HepG2 (cell line): ENCODE measurements at regions not wholly inside any gene's neighbourhood (a gene's known extent, or its start where the extent isn't known, plus 50 kb on each side); places are given as distances from the start of the nearest gene placed in this dataset.

Experiments
- ATAC-seq: fragments of 200-7000 bp; cut with Tn5 transposase; 3 replicates; pipeline ENCODE4 v1.9.1; 2020; ENCODE audit warnings: mild to moderate bottlenecking, moderate library complexity
- BruUV-seq: library from RNA; stranded (reverse); fragments of 400-500 nt; replicated peaks from 2 replicates; lab custom pipeline; 2021; lab: Mats Ljungman, UMichigan
- CTCF ChIA-PET: fragments of 300-600 bp; formaldehyde crosslinking; extraction: SDS; loops from one replicate; lab custom pipeline; 2021; ENCODE audit warnings: low total read pairs, inconsistent platforms, low intra/inter-chr PET ratio; lab: Yijun Ruan, JAX
- POLR2A ChIA-PET: fragments of 350-600 bp; sonication (Branson Sonifier 250); formaldehyde crosslinking; loops from one replicate; lab custom pipeline; 2020; ENCODE audit warnings: antibody characterized with exemption, inconsistent platforms; lab: Yijun Ruan, JAX
- DNase-seq: peaks from one replicate; pipeline ENCODE4 v3.0.0-alpha.2; 2015; ENCODE audit warnings: low spot score
- FAIRE-seq: peaks from 3 replicates; lab custom pipeline; 2011; peaks lifted over from hg19 to GRCh38; lab: Jason Lieb, UNC
- H2AFZ ChIP-seq: one replicate; pipeline ENCODE4 v1.6.1; 2011; ENCODE audit warnings: low read length, inconsistent platforms
- H3K27ac ChIP-seq: fragments of 300-600 bp; 3 replicates; pipeline ENCODE4 v1.8.0; 2011; ENCODE audit warnings: mixed run types, mild to moderate bottlenecking, mixed read lengths, low read length, inconsistent platforms; ENCODE audit not compliant: insufficient read depth; ENCODE audit errors: extremely low read length
- H3K27me3 ChIP-seq, 2 experiments: fragments of 200-600 bp in 1 of 2; 2 replicates in 1 of 2; 3 replicates in 1 of 2; pipeline versions ENCODE4 v1.6.0 to v1.8.0; 2011; ENCODE audit warnings: low read length in 2 of 2, mild to moderate bottlenecking in 2 of 2, moderate library complexity in 2 of 2, inconsistent platforms in 1 of 2; ENCODE audit not compliant: insufficient read depth in 2 of 2, control insufficient read depth in 1 of 2
- H3K36me3 ChIP-seq, 2 experiments: fragments of 200-600 bp in 1 of 2; replicated peaks in 1 of 2; 2 replicates in 1 of 2; 3 replicates in 1 of 2; pipeline versions ENCODE4 v1.5.1 to v1.8.0; 2011; ENCODE audit warnings: low read length in 2 of 2, inconsistent platforms in 1 of 2; ENCODE audit not compliant: insufficient read depth in 2 of 2, control insufficient read depth in 1 of 2
- H3K4me1 ChIP-seq: 2 replicates; pipeline ENCODE4 v1.5.1; 2012; ENCODE audit warnings: low read length, inconsistent platforms; ENCODE audit not compliant: insufficient read depth
- H3K4me2 ChIP-seq: 2 replicates; pipeline ENCODE4 v1.6.0; 2011; ENCODE audit warnings: low read depth, low read length, inconsistent platforms
- H3K4me3 ChIP-seq, 3 experiments: fragments of 200-600 bp in 1 of 3; sonication (generic), shearing (Covaris generic) in 1 of 3; replicated peaks in 1 of 3; 2 replicates each; pipeline ENCODE4 v1.5.1; 2011 to 2016; ENCODE audit warnings: low read length in 3 of 3, inconsistent platforms in 2 of 3, low read depth in 2 of 3, mild to moderate bottlenecking in 2 of 3, control low read depth in 1 of 3, mixed read lengths in 1 of 3; ENCODE audit not compliant: insufficient read depth in 1 of 3
- H3K79me2 ChIP-seq: one replicate; pipeline ENCODE4 v1.6.1; 2011; ENCODE audit warnings: low read length, inconsistent platforms; ENCODE audit not compliant: insufficient read depth
- H3K9ac ChIP-seq: 2 replicates; pipeline ENCODE4 v1.6.0; 2011; ENCODE audit warnings: mild to moderate bottlenecking, low read depth, low read length, inconsistent platforms; ENCODE audit not compliant: insufficient read depth
- H3K9me3 ChIP-seq: 2 replicates; pipeline ENCODE4 v1.5.1; 2012; ENCODE audit warnings: mild to moderate bottlenecking, low read length
- H4K20me1 ChIP-seq: 2 replicates; pipeline ENCODE4 v1.6.0; 2011; ENCODE audit warnings: inconsistent platforms, mild to moderate bottlenecking, low read length, moderate library complexity; ENCODE audit not compliant: insufficient read depth
- CCDC6 ChIP-seq: sonication (generic); formaldehyde crosslinking; IDR thresholded peaks from 2 replicates; pipeline ENCODE4 v1.8.1; 2022; ENCODE audit warnings: mild to moderate bottlenecking, missing genetic modification reagents, moderate library complexity
- FOXM1 ChIP-seq: sonication (generic); formaldehyde crosslinking; IDR thresholded peaks from 2 replicates; pipeline ENCODE4 v1.5.0; 2020; ENCODE audit warnings: missing genetic modification reagents
- HMGA1 ChIP-seq: sonication (generic); formaldehyde crosslinking; conservative IDR thresholded peaks from 2 replicates; pipeline ENCODE4 v1.4.0; 2020; ENCODE audit warnings: missing genetic modification reagents
- HOXA3 ChIP-seq: sonication (generic); formaldehyde crosslinking; IDR thresholded peaks from 2 replicates; pipeline ENCODE4 v1.5.0; 2020; ENCODE audit warnings: missing genetic modification reagents
- MTA3 ChIP-seq: sonication (generic); formaldehyde crosslinking; IDR thresholded peaks from 2 replicates; pipeline ENCODE4 v1.4.0; 2020; ENCODE audit warnings: missing genetic modification reagents
- NCOA5 ChIP-seq: sonication (generic); formaldehyde crosslinking; IDR thresholded peaks from 2 replicates; pipeline ENCODE4 v1.4.0; 2020; ENCODE audit warnings: missing genetic modification reagents
- NR2F6 ChIP-seq, 2 experiments: IDR thresholded peaks; 2 replicates each; pipeline ENCODE4 v1.6.1; 2016; ENCODE audit warnings: antibody characterized with exemption in 1 of 2, mild to moderate bottlenecking in 1 of 2
- ONECUT2 ChIP-seq: sonication (generic); formaldehyde crosslinking; IDR thresholded peaks from 2 replicates; pipeline ENCODE4 v1.4.0; 2020; ENCODE audit warnings: missing genetic modification reagents
- PITX1 ChIP-seq: sonication (generic); formaldehyde crosslinking; IDR thresholded peaks from 2 replicates; pipeline ENCODE4 v1.5.1; 2020; ENCODE audit warnings: mild to moderate bottlenecking, missing genetic modification reagents
- PTBP1 ChIP-seq: fragments of 200-400 bp; formaldehyde crosslinking; IDR thresholded peaks from 2 replicates; pipeline ENCODE4 v1.6.1; 2018; ENCODE audit warnings: low read length, low read depth; ENCODE audit not compliant: poor library complexity, severe bottlenecking
- ZMYM4 ChIP-seq: sonication (generic); formaldehyde crosslinking; IDR thresholded peaks from 2 replicates; pipeline ENCODE4 v1.8.1; 2023; ENCODE audit warnings: mild to moderate bottlenecking, missing genetic modification reagents
- ZNF124 ChIP-seq: sonication (generic); formaldehyde crosslinking; IDR thresholded peaks from 2 replicates; pipeline ENCODE4 v1.4.0; 2020; ENCODE audit warnings: missing genetic modification reagents
- ZNF501 ChIP-seq: sonication (generic); formaldehyde crosslinking; IDR thresholded peaks from 2 replicates; pipeline ENCODE4 v1.5.1; 2020; ENCODE audit warnings: mild to moderate bottlenecking, moderate library complexity, missing genetic modification reagents
- ZNF598 ChIP-seq: sonication (generic); formaldehyde crosslinking; IDR thresholded peaks from 2 replicates; pipeline ENCODE4 v1.5.1; 2020; ENCODE audit warnings: mild to moderate bottlenecking, missing genetic modification reagents, borderline replicate concordance
- ZNF652 ChIP-seq: IDR thresholded peaks from 2 replicates; pipeline ENCODE4 v1.6.1; 2016; ENCODE audit warnings: low read depth, borderline replicate concordance
- ZNF672 ChIP-seq: sonication (generic); formaldehyde crosslinking; IDR thresholded peaks from 2 replicates; pipeline ENCODE4 v1.8.1; 2022; ENCODE audit warnings: missing genetic modification reagents
- ZNF709 ChIP-seq: sonication (generic); formaldehyde crosslinking; IDR thresholded peaks from 2 replicates; pipeline ENCODE4 v1.5.0; 2020; ENCODE audit warnings: mild to moderate bottlenecking, missing genetic modification reagents
- ZNF747 ChIP-seq: sonication (generic); formaldehyde crosslinking; IDR thresholded peaks from 2 replicates; pipeline ENCODE4 v1.8.1; 2023; ENCODE audit warnings: missing genetic modification reagents, mild to moderate bottlenecking, borderline replicate concordance
- in situ Hi-C: cut with HindIII; loops from 2 replicates; pipeline ENCODE4 v1.10.0; 2017; ENCODE audit warnings: low pct_unique_long_range_greater_than_20kb; ENCODE audit not compliant: extremely low pct_ligation_motif_present
- intact Hi-C: fragments of 100-400 bp; cut with micrococcal nuclease; formaldehyde crosslinking; loops from one replicate; pipeline ENCODE4 v1.10.0; 2022; ENCODE audit not compliant: unreplicated experiment
- TF ChIP-seq, protein P1 (sequence below): sonication (generic); formaldehyde crosslinking; IDR thresholded peaks from 2 replicates; pipeline ENCODE4 v1.5.1; 2020; ENCODE audit warnings: missing genetic modification reagents, mild to moderate bottlenecking, borderline replicate concordance
- TF ChIP-seq, protein P2 (sequence below): sonication (generic); formaldehyde crosslinking; IDR thresholded peaks from 2 replicates; pipeline ENCODE4 v1.5.1; 2020; ENCODE audit warnings: mild to moderate bottlenecking, missing genetic modification reagents
- TF ChIP-seq, protein P3 (sequence below): sonication (generic); formaldehyde crosslinking; IDR thresholded peaks from 2 replicates; pipeline ENCODE4 v1.8.1; 2023; ENCODE audit warnings: mild to moderate bottlenecking, missing genetic modification reagents
- TF ChIP-seq, protein P4 (sequence below): sonication (generic); formaldehyde crosslinking; IDR thresholded peaks from 2 replicates; pipeline ENCODE4 v1.5.0; 2020; ENCODE audit warnings: missing genetic modification reagents

DNA sequence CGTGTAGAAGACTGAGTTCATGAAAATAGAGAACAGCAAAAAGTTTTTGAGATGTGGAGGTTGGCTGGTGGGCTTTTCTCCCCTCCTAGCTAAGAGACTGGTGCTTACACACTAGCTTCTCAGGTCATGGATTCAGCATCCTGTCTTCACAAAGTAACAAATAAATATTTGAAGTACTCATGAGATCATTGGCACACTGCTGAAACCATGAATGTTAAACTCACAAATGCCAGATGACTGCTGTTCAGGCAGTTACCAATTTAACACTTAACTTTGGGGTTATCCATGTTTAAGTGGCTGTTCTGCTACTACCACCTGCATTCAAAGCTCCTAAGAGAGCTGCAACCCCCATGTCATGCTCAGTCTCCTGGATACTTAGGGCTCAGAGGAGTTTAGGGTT lies 119.0 kb upstream of the BET1 start (continued):
- TF ChIP-seq ZNF652 (CRISPR knock-in tag), result no peak
- TF ChIP-seq ZMYM4 (CRISPR knock-in tag), result no peak
- no peak for TF ChIP-seq ZNF747 (CRISPR knock-in tag)
- TF ChIP-seq, protein P1, sequence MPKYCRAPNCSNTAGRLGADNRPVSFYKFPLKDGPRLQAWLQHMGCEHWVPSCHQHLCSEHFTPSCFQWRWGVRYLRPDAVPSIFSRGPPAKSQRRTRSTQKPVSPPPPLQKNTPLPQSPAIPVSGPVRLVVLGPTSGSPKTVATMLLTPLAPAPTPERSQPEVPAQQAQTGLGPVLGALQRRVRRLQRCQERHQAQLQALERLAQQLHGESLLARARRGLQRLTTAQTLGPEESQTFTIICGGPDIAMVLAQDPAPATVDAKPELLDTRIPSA (CRISPR knock-in tag), result no peak
- TF ChIP-seq ZNF501 (CRISPR knock-in tag), result no peak

DNA sequence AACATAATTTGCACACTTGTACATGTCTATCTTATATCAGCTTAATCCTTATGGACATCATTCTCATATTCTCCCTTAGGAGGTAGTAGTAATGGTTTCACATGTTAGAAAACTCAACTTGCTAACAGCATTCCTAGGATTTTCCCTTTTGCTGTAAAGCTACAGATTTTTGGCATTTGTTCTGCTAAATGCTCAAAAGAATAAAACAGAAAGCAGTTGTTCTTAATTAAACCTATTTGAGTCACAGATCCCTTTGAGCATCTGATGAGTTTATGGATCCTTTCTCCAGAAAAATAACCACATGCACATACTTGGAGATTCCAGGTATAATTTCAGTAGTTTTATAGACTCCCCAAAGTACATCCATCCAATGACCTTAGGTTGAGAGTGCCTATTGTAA lies 122.9 kb upstream of the BET1 start:
- no peaks in the 10 kb centered on the region for H3K79me2 ChIP-seq
- H3K4me1 ChIP-seq, result peaks cover 6% of the 10 kb centered on the region; the same call in 1 of the 2 replicates
- no peak overlapping the region for H3K4me2 ChIP-seq
- in situ Hi-C loops (no loop called here), intact Hi-C loops (no loop called here)
- no peak overlapping the region for H3K4me3 ChIP-seq
- H3K27me3 ChIP-seq, result no peaks in the 10 kb centered on the region
- DNase-seq (no peak), FAIRE-seq (no peak), ATAC-seq (no peak)
- H4K20me1 ChIP-seq, result no peaks in the 10 kb centered on the region
- H3K9me3 ChIP-seq, result no peaks in the 10 kb centered on the region
- H3K36me3 ChIP-seq, result no peaks in the 10 kb centered on the region
- no peak overlapping the region for H3K27ac ChIP-seq
- CTCF ChIA-PET, result no interaction called here
- no TSS peak for BruUV-seq
- POLR2A ChIA-PET, result no interaction called here
- H3K9ac ChIP-seq, result no peak overlapping the region
- H2AFZ ChIP-seq, result no peak overlapping the region
- TF ChIP-seq HOXA3 (CRISPR knock-in tag) (no peak), ZNF709 (CRISPR knock-in tag) (no peak), PTBP1 (no peak), CCDC6 (no peak), ONECUT2 (CRISPR knock-in tag) (no peak), MTA3 (CRISPR knock-in tag) (no peak), ZNF672 (CRISPR knock-in tag) (no peak), FOXM1 (CRISPR knock-in tag) (no peak), NCOA5 (CRISPR knock-in tag) (no peak), PITX1 (CRISPR knock-in tag) (no peak), NR2F6 (IDR thresholded peaks at IDR 0.05) (no peak), NR2F6 (CRISPR knock-in tag; IDR thresholded peaks at IDR 0.05) (no peak), ZNF124 (CRISPR knock-in tag) (no peak), ZNF598 (CRISPR knock-in tag) (no peak), HMGA1 (CRISPR knock-in tag) (no peak)
- TF ChIP-seq, protein P2, sequence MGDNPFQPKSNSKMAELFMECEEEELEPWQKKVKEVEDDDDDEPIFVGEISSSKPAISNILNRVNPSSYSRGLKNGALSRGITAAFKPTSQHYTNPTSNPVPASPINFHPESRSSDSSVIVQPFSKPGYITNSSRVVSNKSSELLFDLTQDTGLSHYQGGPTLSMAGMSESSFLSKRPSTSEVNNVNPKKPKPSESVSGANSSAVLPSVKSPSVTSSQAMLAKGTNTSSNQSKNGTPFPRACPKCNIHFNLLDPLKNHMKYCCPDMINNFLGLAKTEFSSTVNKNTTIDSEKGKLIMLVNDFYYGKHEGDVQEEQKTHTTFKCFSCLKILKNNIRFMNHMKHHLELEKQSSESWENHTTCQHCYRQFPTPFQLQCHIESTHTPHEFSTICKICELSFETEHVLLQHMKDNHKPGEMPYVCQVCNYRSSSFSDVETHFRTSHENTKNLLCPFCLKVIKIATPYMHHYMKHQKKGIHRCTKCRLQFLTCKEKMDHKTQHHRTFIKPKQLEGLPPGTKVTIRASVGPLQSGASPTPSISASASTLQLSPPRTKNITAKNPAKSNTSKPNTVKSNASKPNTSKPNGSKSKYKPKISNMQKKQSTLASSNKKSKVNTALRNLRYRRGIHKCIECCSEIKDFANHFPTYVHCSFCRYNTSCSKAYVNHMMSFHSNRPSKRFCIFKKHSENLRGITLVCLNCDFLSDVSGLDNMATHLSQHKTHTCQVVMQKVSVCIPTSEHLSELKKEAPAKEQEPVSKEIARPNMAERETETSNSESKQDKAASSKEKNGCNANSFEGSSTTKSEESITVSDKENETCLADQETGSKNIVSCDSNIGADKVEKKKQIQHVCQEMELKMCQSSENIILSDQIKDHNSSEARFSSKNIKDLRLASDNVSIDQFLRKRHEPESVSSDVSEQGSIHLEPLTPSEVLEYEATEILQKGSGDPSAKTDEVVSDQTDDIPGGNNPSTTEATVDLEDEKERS (CRISPR knock-in tag), result no peak
- TF ChIP-seq, protein P3, sequence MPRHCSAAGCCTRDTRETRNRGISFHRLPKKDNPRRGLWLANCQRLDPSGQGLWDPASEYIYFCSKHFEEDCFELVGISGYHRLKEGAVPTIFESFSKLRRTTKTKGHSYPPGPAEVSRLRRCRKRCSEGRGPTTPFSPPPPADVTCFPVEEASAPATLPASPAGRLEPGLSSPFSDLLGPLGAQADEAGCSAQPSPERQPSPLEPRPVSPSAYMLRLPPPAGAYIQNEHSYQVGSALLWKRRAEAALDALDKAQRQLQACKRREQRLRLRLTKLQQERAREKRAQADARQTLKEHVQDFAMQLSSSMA (CRISPR knock-in tag), result no peak
- TF ChIP-seq, protein P4, sequence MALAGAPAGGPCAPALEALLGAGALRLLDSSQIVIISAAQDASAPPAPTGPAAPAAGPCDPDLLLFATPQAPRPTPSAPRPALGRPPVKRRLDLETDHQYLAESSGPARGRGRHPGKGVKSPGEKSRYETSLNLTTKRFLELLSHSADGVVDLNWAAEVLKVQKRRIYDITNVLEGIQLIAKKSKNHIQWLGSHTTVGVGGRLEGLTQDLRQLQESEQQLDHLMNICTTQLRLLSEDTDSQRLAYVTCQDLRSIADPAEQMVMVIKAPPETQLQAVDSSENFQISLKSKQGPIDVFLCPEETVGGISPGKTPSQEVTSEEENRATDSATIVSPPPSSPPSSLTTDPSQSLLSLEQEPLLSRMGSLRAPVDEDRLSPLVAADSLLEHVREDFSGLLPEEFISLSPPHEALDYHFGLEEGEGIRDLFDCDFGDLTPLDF (CRISPR knock-in tag), result no peak
